AG08395 (cell line): ENCODE measurements at regions not wholly inside any gene's neighbourhood (a gene's known extent, or its start where the extent isn't known, plus 50 kb on each side); places are given as distances from the start of the nearest gene placed in this dataset.

ENCODE experiments used
- DNase-seq: peaks from one replicate; pipeline ENCODE4 v3.0.0; 2012; ENCODE audit warnings: mixed read lengths, low spot score

DNA sequence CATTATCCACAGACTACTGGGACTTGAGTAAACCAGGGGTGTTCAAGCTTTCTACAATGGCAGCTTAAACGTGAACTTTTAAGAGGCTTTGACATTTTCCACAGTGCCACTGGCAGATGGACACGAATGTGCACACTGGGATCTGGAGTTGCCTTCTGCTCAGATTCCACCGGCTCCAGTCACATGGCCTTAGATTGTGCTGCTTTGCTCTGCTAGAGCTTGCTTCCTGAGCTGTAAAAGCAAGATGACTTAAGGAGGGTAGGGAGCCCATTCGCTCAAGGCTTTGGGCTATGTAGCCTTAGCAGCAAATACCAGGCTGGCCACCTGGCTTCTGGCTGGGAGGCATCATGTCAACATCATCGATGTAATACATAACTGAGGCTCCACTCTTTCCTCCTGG lies 436.9 kb downstream of the MED10 start:
- no peak for DNase-seq

DNA sequence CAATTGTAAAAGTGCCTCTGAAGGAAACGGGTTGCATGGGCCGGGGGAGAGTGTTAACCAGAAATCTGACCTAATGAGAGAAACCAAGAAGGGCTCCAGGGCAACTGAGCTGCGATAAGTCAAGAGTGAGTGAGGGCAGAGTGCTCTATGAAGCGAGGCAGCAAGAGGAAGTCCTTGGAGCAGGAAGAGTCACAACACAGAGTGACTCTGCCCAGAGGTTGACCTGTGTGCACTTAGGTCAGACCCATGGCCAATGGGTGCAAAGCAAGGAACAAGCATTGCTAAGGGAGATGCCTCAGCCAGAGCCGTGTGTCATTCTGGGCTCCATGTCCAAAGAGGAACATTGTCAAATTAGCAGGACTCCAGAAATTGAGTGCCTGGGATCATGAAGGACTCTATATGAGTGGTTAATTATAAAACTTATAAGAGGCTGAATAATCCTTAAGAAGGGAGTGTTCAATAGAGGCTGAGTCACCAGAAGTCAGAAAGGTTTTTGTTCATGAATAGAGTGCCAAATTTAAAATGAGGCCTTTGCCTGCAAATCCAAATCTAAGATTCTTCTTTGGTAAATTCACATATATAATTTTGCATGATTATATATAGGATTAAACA lies 438.5 kb downstream of the MED10 start:
- no peak for DNase-seq

DNA sequence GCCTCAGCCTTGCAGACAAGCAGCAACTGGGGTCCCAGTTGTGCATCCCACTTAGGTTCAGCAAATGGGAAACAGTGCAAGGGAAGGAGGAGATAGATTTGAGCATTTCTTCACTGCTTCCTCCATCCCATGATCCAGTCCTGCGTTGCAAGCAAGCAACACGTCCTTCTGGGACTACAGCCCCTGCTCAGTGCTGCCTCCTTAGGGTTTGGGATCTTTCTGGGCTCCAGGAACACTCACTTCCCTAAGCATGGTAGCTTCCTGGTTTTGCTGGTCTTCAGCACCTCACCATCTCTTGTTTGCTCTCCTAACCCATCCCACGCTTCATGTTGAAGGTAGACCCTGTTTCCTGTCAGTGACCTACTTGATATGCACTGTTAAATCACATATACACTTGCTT lies 444.7 kb downstream of the MED10 start:
- DNase-seq = no peak

DNA sequence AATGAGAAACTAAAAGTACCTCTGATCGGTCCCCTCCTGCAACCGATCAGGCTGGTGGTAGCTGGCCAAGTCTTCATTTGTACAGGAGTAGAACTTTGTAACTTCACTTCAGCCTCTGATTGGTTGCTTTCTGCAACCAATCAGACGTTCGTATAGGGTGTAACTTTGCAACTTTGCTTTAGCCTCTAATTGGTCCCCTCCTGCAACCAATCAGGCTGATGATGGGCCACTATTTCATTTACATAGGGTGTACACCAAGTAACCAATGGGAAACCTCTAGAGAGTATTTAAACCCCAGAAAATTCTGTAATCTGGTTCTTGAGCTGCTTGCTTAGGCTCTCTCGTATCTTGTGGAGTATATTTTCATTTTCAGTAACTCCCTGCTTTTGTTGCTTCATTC lies 445.5 kb downstream of the MED10 start:
- no peak for DNase-seq

DNA sequence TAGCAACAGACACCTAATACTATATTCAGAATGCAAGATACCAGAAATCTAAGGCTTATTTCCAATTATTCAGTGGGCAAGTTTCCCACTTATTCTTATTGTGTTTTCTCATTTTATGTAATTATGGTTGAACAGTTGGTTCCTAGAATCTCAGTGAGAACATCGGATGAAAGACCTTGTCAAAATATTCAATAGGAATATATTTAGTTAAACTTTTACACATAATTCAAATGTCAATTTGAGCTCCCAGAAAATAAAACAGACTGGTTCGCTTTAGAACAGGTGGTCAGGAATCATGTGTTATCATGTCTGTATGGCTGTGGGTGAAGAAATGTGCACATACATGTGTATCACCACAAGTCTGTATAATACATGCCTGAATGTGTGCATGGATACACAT lies 447.8 kb downstream of the MED10 start:
- no peak for DNase-seq

DNA sequence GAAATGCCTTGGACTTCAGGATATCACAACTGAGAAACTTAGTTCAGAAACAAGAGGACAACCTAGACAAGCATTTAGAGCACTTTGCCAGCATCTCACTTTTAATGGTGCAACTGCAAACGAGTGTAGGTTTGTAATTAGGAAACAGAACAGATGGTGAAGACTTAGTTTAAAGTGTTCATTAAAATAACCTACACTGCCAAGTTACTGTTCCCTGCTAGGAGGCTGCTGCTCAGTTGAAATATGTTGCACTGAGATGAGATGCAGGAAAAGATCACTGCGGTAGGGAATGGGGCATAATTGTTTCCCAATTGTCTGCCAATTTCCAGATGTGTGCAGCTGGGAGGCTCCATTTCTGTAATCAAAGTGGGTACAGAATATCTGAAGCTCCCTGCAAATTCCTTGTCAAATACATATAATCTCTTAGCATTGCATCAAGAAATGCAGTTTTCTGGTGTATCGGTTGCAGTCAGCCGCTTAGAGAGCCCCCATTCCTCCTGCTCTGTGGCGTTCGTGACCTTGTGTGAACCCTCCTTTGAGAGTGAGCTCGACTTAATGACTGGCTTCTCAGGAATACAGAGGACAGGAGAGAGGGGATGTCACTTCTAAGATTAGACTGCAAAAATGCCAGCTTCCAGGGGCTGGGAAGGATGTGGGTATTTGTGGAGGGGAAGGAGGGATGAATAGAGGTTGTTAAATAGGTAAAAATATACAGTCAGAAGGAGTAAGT lies 448.9 kb downstream of the MED10 start:
- no peak for DNase-seq

DNA sequence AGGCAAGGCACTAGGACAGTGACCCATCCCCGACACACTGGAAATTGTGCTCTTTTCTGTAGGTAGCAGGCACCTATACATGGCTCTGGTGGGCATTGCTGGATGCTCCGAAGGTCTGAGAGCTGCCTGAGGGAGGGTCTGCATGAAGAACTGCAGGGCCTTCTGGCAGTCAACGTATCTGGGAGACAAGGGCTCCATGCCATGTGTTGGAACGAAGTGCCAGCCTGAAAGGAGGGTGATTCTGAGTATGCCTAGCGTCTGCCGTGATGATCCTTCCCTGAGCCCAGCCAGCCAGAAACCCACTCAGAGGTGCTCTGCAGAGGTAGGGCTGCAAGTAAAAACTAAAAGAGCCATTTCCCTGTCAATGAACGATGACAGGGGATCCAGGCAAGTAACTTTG lies 453.2 kb downstream of the MED10 start:
- no peak for DNase-seq

DNA sequence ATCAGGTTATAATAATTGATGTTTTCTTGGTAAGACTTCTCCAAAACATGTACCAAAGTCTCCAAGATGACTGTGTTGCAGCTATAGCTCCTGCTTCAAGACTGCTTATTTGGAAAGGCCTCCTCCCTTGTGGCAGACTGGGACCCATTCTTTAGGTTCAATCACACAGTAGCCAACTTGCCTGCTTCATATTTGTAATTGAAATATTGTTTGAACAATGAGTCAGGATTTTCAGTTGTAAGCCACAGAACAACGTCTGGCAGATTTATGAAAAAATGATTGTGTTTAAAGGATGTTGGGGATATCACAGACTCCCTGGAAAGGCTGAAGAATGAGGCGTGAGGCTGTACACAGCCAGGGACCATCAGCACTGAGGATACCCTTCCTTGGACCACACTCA lies 458.9 kb downstream of the MED10 start:
- no peak for DNase-seq

DNA sequence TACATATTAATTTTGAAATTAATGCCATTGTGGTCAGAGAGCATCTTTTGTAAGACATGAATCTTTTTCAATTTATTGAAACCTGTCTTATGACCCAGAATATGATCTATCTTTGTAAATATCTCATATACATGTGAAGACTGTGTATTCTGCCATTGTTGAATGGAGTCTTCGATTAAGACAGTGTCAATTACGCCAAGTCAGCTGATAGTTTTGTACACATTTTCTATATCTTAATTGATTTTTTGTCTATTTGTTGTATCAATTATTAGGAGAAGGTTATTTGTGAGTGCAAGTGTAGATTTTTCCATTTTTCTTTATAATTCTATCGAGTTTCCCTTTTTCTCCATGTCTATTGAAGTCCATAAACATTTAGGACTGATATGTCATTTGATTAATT lies 471.6 kb downstream of the MED10 start:
- no peak for DNase-seq

DNA sequence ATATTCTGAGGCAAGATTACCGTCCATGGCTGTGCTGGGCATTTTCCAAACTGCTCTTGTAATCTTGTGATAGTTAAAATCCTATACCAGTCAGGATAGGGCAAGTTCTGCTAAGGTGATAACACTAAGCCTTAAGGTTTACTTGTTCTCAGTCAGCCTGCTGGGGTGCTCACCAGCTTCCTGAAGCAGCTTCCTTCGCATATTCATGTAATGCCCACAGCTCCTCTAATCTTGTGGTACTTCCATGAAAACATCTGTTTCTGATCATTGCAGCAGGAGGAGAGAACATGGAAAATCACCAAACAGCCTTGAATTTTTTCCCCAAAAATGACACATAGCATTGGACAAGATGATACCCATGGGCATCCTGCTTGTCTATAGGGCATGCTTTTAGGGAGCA lies 473.2 kb downstream of the MED10 start:
- DNase-seq = no peak

DNA sequence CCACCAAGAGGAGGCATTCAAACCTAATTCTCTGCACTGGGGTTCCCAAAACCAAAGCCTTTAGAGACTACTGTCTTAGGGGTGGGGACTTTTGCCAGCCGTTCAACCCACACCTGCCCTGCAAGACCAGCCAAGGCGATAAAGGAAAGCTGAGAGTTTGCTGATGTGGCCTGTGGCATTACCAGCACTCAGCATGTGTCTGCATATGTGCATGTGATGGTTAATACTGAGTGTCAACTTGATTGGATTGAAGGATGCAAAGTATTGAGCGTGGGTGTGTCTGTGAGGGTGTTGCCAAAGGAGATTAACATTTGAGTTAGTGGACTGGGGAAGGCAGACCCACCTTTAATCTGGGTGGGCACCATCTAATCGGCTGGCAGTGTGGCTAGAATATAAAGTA lies 474.2 kb downstream of the MED10 start:
- no peak for DNase-seq

DNA sequence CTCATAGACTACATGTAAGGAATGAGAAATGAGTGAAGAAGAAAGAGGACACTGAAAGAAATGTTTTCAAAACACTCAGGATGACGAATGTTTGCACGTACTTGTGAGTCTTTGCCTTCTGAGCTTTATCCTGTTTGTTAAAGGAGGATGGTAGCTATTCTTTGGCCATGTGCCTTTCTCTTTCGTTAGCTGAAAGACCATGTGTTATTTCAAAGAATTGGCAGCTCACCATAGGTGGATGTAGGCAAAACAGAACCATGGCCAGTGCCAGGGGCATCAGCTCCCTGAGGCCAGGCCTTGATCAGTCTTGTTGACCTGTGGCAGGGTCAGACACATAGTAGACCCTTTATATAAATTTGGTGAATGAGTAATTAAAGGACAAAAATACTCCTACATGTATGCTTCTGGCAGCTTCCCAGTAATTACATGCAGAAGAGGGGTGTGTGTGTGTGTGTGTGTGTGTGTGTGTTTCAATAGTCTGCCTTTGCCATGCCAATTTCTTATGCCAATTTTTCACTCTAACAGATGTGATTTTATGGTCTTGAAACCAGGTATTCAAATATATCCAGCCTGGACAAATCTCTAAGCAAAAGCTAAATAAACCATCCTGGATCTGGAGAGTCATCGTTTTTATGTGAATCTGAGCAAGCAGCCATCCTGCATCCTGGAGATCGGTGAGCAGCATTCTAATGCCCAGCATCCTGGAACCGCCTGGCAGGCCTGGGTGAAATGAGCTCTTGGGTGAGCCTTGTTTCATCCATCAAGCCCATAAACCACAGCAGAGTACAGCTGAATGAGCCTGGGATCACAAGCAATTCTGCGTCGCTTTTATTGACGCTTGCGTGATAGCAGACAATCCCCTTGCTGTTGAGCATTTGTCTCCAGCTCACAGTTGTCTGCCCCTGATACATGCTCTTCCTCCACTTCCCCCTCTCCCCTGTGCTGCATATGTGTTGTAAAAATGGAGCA lies 475.4 kb downstream of the MED10 start:
- DNase-seq = no peak

DNA sequence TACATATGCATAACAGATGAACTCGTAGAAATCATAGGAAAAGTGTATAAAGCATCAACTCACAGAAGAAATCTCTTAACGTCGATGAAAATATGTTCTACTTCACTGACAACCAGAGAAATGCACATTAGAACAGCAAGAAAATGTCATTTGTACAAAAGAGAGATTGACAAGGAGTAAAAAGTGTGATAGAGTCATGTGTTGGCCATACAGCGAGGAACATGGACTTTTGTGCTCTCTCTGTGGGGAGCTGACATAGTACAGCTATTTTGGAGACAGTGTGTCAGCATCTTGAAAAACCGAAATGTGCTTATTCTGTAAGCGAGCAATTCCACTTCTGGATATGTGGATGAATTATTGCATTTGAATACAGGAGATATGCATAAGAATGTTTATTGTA lies 477.9 kb downstream of the ICE1 start:
- no peak for DNase-seq

DNA sequence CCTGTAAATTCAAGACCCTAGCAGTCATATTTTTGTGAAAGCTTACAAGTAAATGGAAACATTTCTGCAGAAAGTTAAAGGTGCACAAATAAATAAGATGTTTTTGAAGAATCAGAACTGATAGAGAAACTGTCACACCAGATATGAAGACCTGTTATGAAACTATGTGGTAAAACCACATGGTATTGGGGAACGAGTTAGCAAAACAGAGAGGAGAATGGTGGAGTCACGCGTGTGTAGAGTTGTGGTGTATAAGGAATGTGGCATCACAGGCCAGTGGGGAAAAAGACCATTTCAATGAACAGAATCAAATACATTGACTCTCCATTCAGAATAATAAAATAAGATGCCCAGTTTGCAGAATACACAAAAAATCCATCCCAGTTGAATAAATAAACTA lies 477.2 kb downstream of the ICE1 start:
- no peak for DNase-seq

DNA sequence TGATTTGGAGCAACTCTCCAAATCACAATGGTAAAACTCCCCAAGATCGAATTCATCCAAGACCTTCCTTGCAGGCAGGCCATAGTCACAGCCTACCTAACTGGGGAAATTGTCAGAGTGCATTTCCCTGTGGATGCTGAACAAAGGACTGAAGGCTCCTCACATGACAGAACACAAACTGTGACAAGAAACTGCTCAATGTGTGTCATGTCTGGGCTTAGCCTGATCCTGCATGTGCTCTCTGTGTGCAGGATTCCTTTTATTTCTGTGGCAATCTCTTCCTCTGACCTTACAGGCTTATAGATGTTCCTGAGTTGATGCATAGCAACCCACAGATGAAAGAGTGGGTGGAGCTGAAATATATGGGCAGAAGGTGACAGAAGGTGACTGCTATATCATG lies 465.8 kb downstream of the ICE1 start:
- no peak for DNase-seq

DNA sequence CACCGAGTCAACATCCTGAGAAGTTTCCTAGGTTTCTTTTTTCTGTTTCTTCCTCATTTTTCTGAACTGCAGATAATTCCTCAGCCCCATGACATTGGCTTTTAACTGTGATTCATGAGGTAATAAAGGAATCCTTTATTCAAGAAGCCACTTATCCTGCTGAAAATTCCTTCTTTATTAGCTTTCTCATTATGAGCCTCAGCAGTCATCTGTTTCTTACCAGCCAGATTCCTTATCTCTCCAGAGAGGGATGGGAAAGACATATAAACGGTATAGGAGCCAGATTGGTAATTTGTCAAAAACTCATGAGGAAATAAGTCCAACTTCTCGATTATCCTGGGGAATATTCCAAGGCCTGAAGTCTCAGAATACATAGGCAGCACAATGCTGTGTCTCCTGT lies 465.4 kb downstream of the ICE1 start:
- DNase-seq = no peak

DNA sequence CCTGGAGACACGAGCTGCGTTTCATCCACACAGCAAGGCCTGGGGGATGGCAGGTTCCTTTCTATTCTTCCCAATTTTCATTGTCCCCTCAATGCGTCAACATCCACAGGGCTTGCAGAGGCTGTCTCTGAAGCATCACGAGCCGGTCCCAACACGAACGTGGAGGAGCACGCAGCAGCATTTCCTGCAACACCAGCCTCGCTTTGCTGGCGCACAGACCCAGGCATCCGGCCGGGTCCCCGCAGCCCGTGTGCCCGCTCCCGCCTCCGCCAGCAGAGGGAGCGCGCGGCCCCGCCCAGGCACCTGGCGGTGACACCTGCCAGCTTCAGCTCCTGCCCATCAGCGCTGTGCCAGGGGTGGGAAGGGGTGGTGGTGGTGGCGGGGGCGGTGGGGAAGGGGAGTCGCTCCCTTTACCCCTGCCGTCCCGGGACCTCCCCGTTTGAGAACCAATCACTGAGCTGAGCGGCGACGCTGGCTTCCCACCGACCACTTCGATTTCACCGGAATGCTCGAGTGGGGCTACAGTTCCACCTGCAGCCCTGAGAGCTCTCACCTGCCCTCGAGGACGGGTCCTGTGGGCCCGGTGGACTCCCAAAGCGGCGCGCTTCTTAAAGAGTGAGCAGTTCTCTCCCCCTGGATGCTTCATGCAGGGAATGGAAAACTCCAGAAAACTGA lies 464.5 kb downstream of the ICE1 start:
- no peak for DNase-seq

DNA sequence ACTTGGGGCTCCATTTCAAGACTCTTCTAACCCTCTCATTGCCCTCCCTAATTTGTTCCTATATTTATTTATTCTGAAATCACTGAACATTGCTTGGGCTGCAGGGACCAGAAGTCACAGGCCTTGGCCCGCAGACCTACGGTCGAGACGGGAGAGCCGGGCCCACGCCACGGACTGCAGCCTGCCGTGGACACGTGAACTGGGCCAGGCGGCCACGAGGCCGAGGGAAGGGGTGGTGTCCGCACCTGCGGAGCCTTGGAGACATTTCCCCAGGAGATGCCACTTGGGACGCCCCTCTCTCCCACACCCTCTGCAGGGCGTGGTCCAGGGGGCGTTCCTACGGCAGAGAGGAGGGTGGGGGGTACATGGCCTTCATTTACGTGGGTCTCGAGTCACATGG lies 463.9 kb downstream of the ICE1 start:
- no peak for DNase-seq

DNA sequence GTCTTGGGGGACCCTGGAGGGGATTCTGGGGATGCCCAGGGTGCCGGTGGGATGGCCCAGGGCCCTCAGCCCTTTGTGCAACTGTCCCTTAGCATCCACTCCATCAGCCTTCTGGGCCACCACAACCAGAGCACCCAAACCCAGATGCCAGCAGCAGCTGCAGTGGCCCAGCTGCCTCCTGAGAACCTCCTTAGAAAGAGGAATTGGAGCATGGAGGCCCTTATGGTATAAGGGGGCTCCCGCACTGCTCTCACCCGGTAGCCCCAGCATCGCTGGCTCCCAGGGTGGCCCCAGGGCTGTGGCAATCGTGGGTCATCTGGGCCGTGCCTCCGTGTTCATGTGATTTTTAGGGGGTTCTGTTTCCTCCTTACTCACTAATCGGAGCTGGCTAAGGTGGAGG lies 463.3 kb downstream of the ICE1 start:
- no peak for DNase-seq

DNA sequence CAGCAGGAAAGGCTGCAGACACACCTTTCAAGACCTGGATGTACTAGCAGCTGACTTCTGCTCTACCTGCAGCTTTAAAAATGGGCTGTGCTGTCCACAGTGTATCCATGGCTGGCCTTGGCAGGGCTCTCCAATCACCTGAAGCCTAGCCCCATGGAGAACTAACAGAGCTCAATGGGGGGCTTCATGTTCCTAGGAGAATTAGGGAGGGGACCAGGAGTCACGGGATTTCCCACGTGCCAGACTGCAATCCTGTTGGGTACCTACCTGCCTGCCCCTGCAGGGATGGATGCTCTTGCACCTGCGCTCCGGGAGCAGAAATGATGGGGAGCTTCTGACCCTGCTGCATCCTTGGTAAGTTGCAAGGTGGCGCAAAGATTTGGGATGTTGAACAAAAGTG lies 462.1 kb downstream of the ICE1 start:
- no peak for DNase-seq

DNA sequence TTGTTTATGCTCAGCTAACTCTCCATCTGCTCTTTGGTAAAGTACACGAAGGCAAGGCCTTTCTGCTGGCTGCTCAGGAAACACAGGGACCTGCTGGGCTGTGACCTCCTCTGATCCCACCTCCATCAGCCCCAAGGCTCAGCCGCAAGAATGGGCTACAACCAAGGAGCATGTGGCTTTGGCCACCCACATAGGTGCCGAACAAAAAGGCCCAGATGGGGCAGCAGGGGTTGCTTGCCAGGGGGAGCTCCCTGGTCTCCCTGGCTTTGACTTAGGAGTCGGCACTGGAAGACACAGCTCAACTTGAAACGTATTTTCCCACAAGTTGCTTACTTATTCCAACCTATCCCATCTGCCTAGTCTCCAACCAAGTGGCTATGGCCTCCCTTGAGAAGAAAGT lies 461.1 kb downstream of the ICE1 start:
- DNase-seq = no peak

DNA sequence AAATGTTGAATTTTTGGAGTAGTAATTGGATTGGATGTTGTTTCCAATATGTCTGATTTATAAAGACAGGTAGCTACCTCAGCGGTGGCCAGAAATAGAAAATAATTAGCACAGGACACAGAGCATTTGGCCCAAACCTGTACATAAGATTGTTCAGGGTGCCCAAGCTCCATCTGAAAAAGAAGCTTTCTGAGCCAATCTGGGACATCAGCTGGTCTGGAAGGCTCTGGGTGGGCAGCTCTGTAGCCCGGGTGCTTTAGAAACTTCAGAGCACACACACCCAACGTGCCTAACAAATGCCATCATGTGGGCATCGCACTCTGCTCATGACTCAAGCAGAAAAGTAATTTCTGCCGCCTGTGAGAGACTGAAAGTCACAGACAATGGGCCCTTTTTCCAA lies 460.7 kb downstream of the ICE1 start:
- DNase-seq = no peak

DNA sequence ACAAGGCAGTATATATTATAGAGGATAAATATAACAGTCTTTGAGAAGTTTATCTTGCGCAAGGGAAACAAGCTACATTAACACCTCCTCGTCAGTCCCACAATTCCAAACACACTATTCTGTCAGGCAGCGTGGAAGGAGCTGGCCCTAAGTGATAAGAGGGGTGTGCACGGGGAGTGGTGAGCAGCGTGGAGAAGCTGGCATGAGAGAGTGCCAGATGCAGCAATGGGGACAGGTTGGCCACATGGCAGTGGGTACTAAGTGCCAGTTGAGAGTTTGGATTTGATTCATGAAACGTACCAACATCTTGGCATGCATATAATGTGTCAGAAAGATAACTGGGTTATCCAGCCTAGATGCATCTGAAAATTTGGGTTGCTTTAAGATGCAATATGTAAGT lies 460.2 kb downstream of the ICE1 start:
- DNase-seq = no peak
